ENCODE measurements at regions not wholly inside any gene's neighbourhood (a gene's known extent, or its start where the extent isn't known, plus 50 kb on each side); places are given as distances from the start of the nearest gene placed in this dataset.

DNA sequence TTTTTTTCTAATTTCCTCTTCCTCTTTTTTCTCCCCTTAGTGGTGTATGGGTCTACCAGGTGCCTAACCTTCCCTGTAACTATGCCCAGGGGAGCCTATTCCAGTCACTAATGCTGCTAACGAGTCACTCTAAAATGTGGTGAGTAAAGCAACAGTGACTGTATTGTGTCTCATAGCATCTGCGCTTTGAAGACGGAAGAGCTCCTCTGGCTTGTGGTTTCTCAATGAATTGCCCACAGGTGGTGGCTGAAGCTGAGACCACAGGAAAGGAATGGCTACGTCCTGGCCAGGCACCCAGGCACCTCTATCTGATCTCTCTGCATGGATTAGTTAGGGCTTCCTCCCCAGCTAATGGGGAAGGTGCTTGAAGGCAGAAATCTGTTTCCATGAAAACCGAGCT, 763.5 kb upstream of the FRG1 start:
- H3K9me3 ChIP-seq (ENCODE audit: control insufficient read depth, low read length, poor library complexity, severe bottlenecking) = no peaks in the 10 kb centered on the region
- H3K27ac Mint-ChIP-seq = no peak overlapping the region
- no peak for DNase-seq
- no peak overlapping the region for H3K4me3 Mint-ChIP-seq
- no peak for ATAC-seq
- no peaks in the 10 kb centered on the region for H3K27me3 Mint-ChIP-seq
- no peaks in the 10 kb centered on the region for H3K36me3 Mint-ChIP-seq (ENCODE audit: low read depth)
- no peaks in the 10 kb centered on the region for H3K4me1 Mint-ChIP-seq

GRCh38 chr4:189178125-189178746, 762.4 kb upstream of the FRG1 start:
- H3K27ac Mint-ChIP-seq = no peak overlapping the region
- ATAC-seq (no peak), DNase-seq (no peak)
- no peak overlapping the region for H3K4me3 Mint-ChIP-seq
- H3K4me1 Mint-ChIP-seq = no peaks in the 10 kb centered on the region
- H3K27me3 Mint-ChIP-seq = no peaks in the 10 kb centered on the region
- H3K9me3 ChIP-seq (ENCODE audit: control insufficient read depth, low read length, poor library complexity, severe bottlenecking) = no peaks in the 10 kb centered on the region
- no peaks in the 10 kb centered on the region for H3K36me3 Mint-ChIP-seq (ENCODE audit: low read depth)

DNA sequence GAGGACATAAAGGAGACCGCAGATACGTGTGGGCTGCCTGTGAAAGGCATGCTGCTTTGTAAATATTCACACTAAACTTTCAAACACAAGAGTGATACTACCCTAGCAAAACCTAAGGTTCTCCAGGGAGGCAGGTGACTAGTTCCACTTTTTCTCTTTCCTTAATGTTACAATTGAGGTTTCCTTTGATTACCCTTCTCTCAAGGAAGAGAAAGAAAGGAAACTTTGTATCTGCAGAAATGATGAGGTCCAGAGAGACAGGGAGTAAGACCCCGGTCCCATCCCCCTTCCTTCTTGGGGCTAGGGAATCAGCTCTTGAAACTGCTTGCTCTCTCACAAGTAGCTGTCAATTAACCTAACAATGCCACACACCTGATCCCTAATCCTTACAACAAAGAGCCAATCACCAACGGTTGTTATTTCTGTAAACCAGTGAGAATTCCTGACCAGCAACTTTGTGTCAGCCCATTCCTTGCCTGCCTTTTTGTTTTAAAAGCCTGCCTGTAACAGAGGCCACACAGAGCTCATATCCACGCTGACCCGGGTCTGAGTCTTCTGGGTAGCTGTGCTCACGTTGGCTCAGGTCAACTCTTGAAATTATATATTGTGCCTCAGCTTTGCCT, 754.8 kb upstream of the FRG1 start:
- H3K27ac Mint-ChIP-seq = no peak overlapping the region
- H3K27me3 Mint-ChIP-seq = no peaks in the 10 kb centered on the region
- H3K4me3 Mint-ChIP-seq = no peak overlapping the region
- ATAC-seq = no peak
- H3K9me3 ChIP-seq (ENCODE audit: control insufficient read depth, low read length, poor library complexity, severe bottlenecking) = no peaks in the 10 kb centered on the region
- no peaks in the 10 kb centered on the region for H3K36me3 Mint-ChIP-seq (ENCODE audit: low read depth)
- no peak for DNase-seq
- no peaks in the 10 kb centered on the region for H3K4me1 Mint-ChIP-seq

- ATAC-seq (no peak), DNase-seq (no peak)
- no peak overlapping the region for H3K4me3 Mint-ChIP-seq
- H3K27ac Mint-ChIP-seq = no peak overlapping the region
- H3K27me3 Mint-ChIP-seq = no peaks in the 10 kb centered on the region
- no peaks in the 10 kb centered on the region for H3K9me3 ChIP-seq (ENCODE audit: control insufficient read depth, low read length, poor library complexity, severe bottlenecking)
- no peaks in the 10 kb centered on the region for H3K4me1 Mint-ChIP-seq
- H3K36me3 Mint-ChIP-seq (ENCODE audit: low read depth) = no peaks in the 10 kb centered on the region
Observed at GRCh38 chr4:189187531-189188052, 753.1 kb upstream of the FRG1 start.

DNA sequence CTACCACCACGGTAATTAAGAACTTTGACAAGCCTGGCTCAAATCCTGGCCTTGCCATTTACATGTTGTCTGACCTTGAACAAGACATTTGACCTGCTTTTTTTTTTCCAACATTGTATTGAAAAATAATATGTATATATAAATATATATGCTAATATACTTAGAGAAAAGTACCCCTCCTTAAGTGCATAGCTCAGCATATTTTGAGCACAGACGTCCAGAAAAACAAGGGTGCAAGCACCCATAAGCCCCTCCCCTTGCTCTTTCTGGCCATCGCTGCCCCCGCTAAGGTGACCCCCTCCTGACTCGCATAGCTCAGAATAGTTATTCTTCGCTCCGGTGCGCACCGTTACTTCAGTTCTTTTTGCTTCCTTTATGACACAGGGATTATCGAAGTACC, 742.0 kb upstream of the FRG1 start:
- Mint-ChIP-seq H3K4me1 (peaks cover 4% of the 10 kb centered on the region), H3K36me3 (ENCODE audit: low read depth) (no peaks in the 10 kb centered on the region), H3K27ac (no peak overlapping the region), H3K27me3 (no peaks in the 10 kb centered on the region), H3K4me3 (no peak overlapping the region)
- ATAC-seq (no peak), DNase-seq (no peak)
- no peaks in the 10 kb centered on the region for H3K9me3 ChIP-seq (ENCODE audit: control insufficient read depth, low read length, poor library complexity, severe bottlenecking)

DNA sequence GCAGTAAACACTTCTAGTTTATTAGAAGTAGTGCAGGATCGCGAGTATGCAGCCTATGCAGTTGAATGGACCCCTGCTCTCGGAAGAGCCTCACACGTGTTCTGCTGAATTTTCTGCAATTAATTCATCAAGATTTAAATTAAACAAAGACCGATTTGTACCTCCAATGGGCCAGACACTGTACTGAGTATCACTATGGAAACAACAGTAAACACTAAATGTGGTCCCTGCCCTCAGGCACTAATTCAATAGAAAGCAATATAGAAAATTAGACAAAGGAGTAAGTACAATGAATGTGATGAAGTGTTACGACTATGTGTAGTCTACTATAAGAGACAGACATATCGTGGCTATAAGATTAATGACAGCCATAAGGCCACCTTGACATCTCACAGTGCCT, 740.3 kb upstream of the FRG1 start:
- no peaks in the 10 kb centered on the region for H3K9me3 ChIP-seq (ENCODE audit: control insufficient read depth, low read length, poor library complexity, severe bottlenecking)
- Mint-ChIP-seq H3K4me3 (no peak overlapping the region), H3K4me1 (peaks cover 4% of the 10 kb centered on the region), H3K36me3 (ENCODE audit: low read depth) (no peaks in the 10 kb centered on the region), H3K27ac (no peak overlapping the region), H3K27me3 (no peaks in the 10 kb centered on the region)
- no peak for DNase-seq
- no peak for ATAC-seq

- H3K9me3 ChIP-seq (ENCODE audit: control insufficient read depth, low read length, poor library complexity, severe bottlenecking) = no peaks in the 10 kb centered on the region
- H3K27ac Mint-ChIP-seq = peak overlapping the region; percentile 53
- peak; percentile 58 for ATAC-seq
- H3K4me1 Mint-ChIP-seq = peaks cover 4% of the 10 kb centered on the region
- no peak for DNase-seq
- no peaks in the 10 kb centered on the region for H3K36me3 Mint-ChIP-seq (ENCODE audit: low read depth)
- H3K27me3 Mint-ChIP-seq = no peaks in the 10 kb centered on the region
- peak overlapping the region; percentile 66 for H3K4me3 Mint-ChIP-seq
Observed at GRCh38 chr4:189202182-189202868, 738.3 kb upstream of the FRG1 start.

- DNase-seq (no peak), ATAC-seq (no peak)
- no peaks in the 10 kb centered on the region for H3K27me3 Mint-ChIP-seq
- no peak overlapping the region for H3K27ac Mint-ChIP-seq
- H3K4me1 Mint-ChIP-seq = peaks cover 4% of the 10 kb centered on the region
- H3K9me3 ChIP-seq (ENCODE audit: control insufficient read depth, low read length, poor library complexity, severe bottlenecking) = no peaks in the 10 kb centered on the region
- H3K4me3 Mint-ChIP-seq = no peak overlapping the region
- H3K36me3 Mint-ChIP-seq (ENCODE audit: low read depth) = no peaks in the 10 kb centered on the region
Observed at GRCh38 chr4:189202869-189203271, 737.8 kb upstream of the FRG1 start.

- Mint-ChIP-seq H3K27ac (no peak overlapping the region), H3K4me1 (peaks cover 4% of the 10 kb centered on the region), H3K4me3 (no peak overlapping the region), H3K27me3 (no peaks in the 10 kb centered on the region), H3K36me3 (ENCODE audit: low read depth) (no peaks in the 10 kb centered on the region)
- ATAC-seq = no peak
- H3K9me3 ChIP-seq (ENCODE audit: control insufficient read depth, low read length, poor library complexity, severe bottlenecking) = no peaks in the 10 kb centered on the region
- no peak for DNase-seq
Observed at GRCh38 chr4:189204616-189205015, 736.1 kb upstream of the FRG1 start.

- no peaks in the 10 kb centered on the region for H3K36me3 Mint-ChIP-seq (ENCODE audit: low read depth)
Observed at GRCh38 chr4:189206953-189207352, 733.7 kb upstream of the FRG1 start.

DNA sequence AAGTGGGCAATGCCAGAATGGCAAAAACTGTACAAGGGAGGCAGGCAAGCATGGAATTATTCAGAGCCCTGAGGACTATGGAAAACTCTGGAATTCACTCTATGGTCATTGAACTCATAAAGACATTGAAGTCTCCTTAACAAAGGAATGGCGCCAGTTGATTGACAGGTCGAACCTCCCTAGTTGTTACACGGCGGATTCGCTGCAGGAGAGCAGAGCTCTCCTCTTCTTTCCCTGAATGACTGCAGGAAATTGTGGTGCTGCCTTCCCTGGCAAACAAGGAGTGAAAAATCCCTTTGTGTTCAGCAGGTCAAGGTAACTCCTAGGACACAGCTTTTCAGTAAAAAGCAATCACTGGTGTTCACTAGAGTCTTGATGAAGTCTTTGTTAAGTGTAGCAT, 732.8 kb upstream of the FRG1 start:
- H3K27ac Mint-ChIP-seq = no peak overlapping the region
- no peaks in the 10 kb centered on the region for H3K9me3 ChIP-seq (ENCODE audit: control insufficient read depth, low read length, poor library complexity, severe bottlenecking)
- DNase-seq = no peak
- no peaks in the 10 kb centered on the region for H3K4me1 Mint-ChIP-seq
- H3K4me3 Mint-ChIP-seq = no peak overlapping the region
- no peak for ATAC-seq
- no peaks in the 10 kb centered on the region for H3K27me3 Mint-ChIP-seq
- no peaks in the 10 kb centered on the region for H3K36me3 Mint-ChIP-seq (ENCODE audit: low read depth)

More at GRCh38 chr4:189206953-189207352, 733.7 kb upstream of the FRG1 start:
- DNase-seq = no peak
- peaks cover 4% of the 10 kb centered on the region for H3K4me1 Mint-ChIP-seq
- H3K4me3 Mint-ChIP-seq = no peak overlapping the region
- no peaks in the 10 kb centered on the region for H3K27me3 Mint-ChIP-seq
- no peaks in the 10 kb centered on the region for H3K9me3 ChIP-seq (ENCODE audit: control insufficient read depth, low read length, poor library complexity, severe bottlenecking)
- H3K27ac Mint-ChIP-seq = no peak overlapping the region
- ATAC-seq = no peak

- Mint-ChIP-seq H3K27me3 (no peaks in the 10 kb centered on the region), H3K36me3 (ENCODE audit: low read depth) (no peaks in the 10 kb centered on the region), H3K27ac (no peak overlapping the region), H3K4me3 (no peak overlapping the region), H3K4me1 (no peaks in the 10 kb centered on the region)
- no peaks in the 10 kb centered on the region for H3K9me3 ChIP-seq (ENCODE audit: control insufficient read depth, low read length, poor library complexity, severe bottlenecking)
- ATAC-seq = no peak
- no peak for DNase-seq
Observed at GRCh38 chr4:189215574-189215973, 725.1 kb upstream of the FRG1 start.

- DNase-seq (no peak), ATAC-seq (no peak)
- Mint-ChIP-seq H3K4me1 (no peaks in the 10 kb centered on the region), H3K27ac (no peak overlapping the region), H3K36me3 (ENCODE audit: low read depth) (no peaks in the 10 kb centered on the region), H3K27me3 (no peaks in the 10 kb centered on the region), H3K4me3 (no peak overlapping the region)
- H3K9me3 ChIP-seq (ENCODE audit: control insufficient read depth, low read length, poor library complexity, severe bottlenecking) = no peaks in the 10 kb centered on the region
Observed at GRCh38 chr4:189221691-189222090, 719.0 kb upstream of the FRG1 start.

All from T-helper 17 cell (primary cell).